Stimulated activated CD8-positive, alpha-beta memory T cell treated with anti-CD3 and anti-CD28 coated beads, Interleukin-12 subunit alpha, Interleukin-12 subunit beta, amount 100 ng/mL, for 1 hour (primary cell): ENCODE measurements at regions not wholly inside any gene's neighbourhood (a gene's known extent, or its start where the extent isn't known, plus 50 kb on each side); places are given as distances from the start of the nearest gene placed in this dataset.
"Not testable (repeated sequence)": the region's sequence is repeated elsewhere in the genome, so short reads cannot be mapped to it uniquely, and the experiment has no call there.

Experiments
- DNase-seq: peaks from one replicate; pipeline ENCODE4 v3.0.0-alpha.2; 2020; ENCODE audit warnings: low read depth

GRCh38 chr2:126059379-126059778 lies 596.6 kb upstream of the GYPC start:
- no peak for DNase-seq

GRCh38 chr2:126085011-126085795 lies 570.8 kb upstream of the GYPC start:
- DNase-seq, result no peak

GRCh38 chr2:126100962-126101361 lies 555.0 kb upstream of the GYPC start:
- DNase-seq, result no peak

- no peak for DNase-seq
These were observed 550.0 kb upstream of the GYPC start for GRCh38 chr2:126106006-126106405.

GRCh38 chr2:126107883-126108282 lies 548.1 kb upstream of the GYPC start:
- no peak for DNase-seq

GRCh38 chr2:126115975-126116374 lies 540.0 kb upstream of the GYPC start:
- DNase-seq, result no peak

- DNase-seq, result no peak
These were observed 538.1 kb upstream of the GYPC start for GRCh38 chr2:126117886-126118285.

GRCh38 chr2:126145752-126146151 lies 510.2 kb upstream of the GYPC start:
- DNase-seq, result no peak

GRCh38 chr2:126154256-126154785 lies 501.6 kb upstream of the GYPC start:
- no peak for DNase-seq

GRCh38 chr2:126160950-126161349 lies 495.0 kb upstream of the GYPC start:
- not testable (repeated sequence) for DNase-seq

- DNase-seq, result no peak
These were observed 483.2 kb upstream of the GYPC start for GRCh38 chr2:126172631-126173184.

- no peak for DNase-seq
These were observed 480.7 kb upstream of the GYPC start for GRCh38 chr2:126175222-126175621.

GRCh38 chr2:126177479-126177878 lies 478.5 kb upstream of the GYPC start:
- DNase-seq, result no peak

- no peak for DNase-seq
These were observed 468.3 kb upstream of the GYPC start for GRCh38 chr2:126187668-126188067.

GRCh38 chr2:126189527-126189926 lies 466.4 kb upstream of the GYPC start:
- no peak for DNase-seq

- no peak for DNase-seq
These were observed 455.4 kb upstream of the GYPC start for GRCh38 chr2:126200538-126200937.

- no peak for DNase-seq
These were observed 447.7 kb upstream of the GYPC start for GRCh38 chr2:126208266-126208665.

- no peak for DNase-seq
These were observed 443.2 kb upstream of the GYPC start for GRCh38 chr2:126212735-126213134.

- DNase-seq, result no peak
These were observed 436.9 kb upstream of the GYPC start for GRCh38 chr2:126219081-126219480.

- no peak for DNase-seq
These were observed 435.6 kb upstream of the GYPC start for GRCh38 chr2:126220331-126220730.

- no peak for DNase-seq
These were observed 434.5 kb upstream of the GYPC start for GRCh38 chr2:126221506-126221905.

- DNase-seq, result no peak
These were observed 433.7 kb upstream of the GYPC start for GRCh38 chr2:126222278-126222677.

GRCh38 chr2:126224776-126225175 lies 431.2 kb upstream of the GYPC start:
- DNase-seq, result no peak

GRCh38 chr2:126227250-126227649 lies 428.7 kb upstream of the GYPC start:
- DNase-seq, result no peak
